Thymus (tissue), 11 donors: ENCODE measurements at regions not wholly inside any gene's neighbourhood (a gene's known extent, or its start where the extent isn't known, plus 50 kb on each side); places are given as distances from the start of the nearest gene placed in this dataset.

Experiments used
- DNase-seq, 9 donors: peaks; one replicate each; pipeline ENCODE4 v3.0.0-alpha.2; 2013; ENCODE audit warnings: low spot score in 9 of 9, low read depth in 6 of 9, missing footprints in 1 of 9
- H3K27ac ChIP-seq, 2 donors: one replicate each; pipeline ENCODE4 v1.5.1; 2013; ENCODE audit warnings: control low read depth in 1 of 2, low read depth in 1 of 2, low read length in 1 of 2, mild to moderate bottlenecking in 1 of 2, moderate library complexity in 1 of 2
- H3K27me3 ChIP-seq, 2 donors: one replicate each; pipeline ENCODE4 v1.5.1; 2013; ENCODE audit warnings: low read length in 1 of 2; ENCODE audit not compliant: control insufficient read depth in 2 of 2, insufficient read depth in 1 of 2
- H3K36me3 ChIP-seq, 2 donors: one replicate each; pipeline ENCODE4 v1.5.1; 2013; ENCODE audit warnings: low read length in 1 of 2, mild to moderate bottlenecking in 1 of 2, moderate library complexity in 1 of 2; ENCODE audit not compliant: control insufficient read depth in 2 of 2, insufficient read depth in 2 of 2
- H3K4me1 ChIP-seq, 2 donors: one replicate each; pipeline ENCODE4 v1.5.1; 2013; ENCODE audit warnings: low read length in 2 of 2; ENCODE audit not compliant: control insufficient read depth in 2 of 2, insufficient read depth in 2 of 2
- H3K4me3 ChIP-seq, 2 donors: one replicate each; pipeline ENCODE4 v1.5.1; 2013; ENCODE audit warnings: low read length in 2 of 2, control low read depth in 1 of 2, mild to moderate bottlenecking in 1 of 2
- H3K9me3 ChIP-seq, 2 donors: one replicate each; pipeline ENCODE4 v1.5.1; 2013; ENCODE audit warnings: low read length in 1 of 2, mild to moderate bottlenecking in 1 of 2; ENCODE audit not compliant: control insufficient read depth in 2 of 2, insufficient read depth in 1 of 2
- WGBS: extraction: QIAGEN DNeasy Blood & Tissue Kit; methylation state at CpG from one replicate; pipeline ENCODE4 v1.1.7; 2013; 5-methylcytosine and 5-hydroxymethylcytosine counted together
- donor health status: healthy.

GRCh38 chr6:159623156-159623555, 69.9 kb downstream of the SOD2 start:
- no peaks in the 10 kb centered on the region for H3K9me3 ChIP-seq
- H3K27ac ChIP-seq, result no peak overlapping the region
- no peak for DNase-seq
- no peaks in the 10 kb centered on the region for H3K36me3 ChIP-seq
- H3K27me3 ChIP-seq, result no peaks in the 10 kb centered on the region
- no peak overlapping the region for H3K4me3 ChIP-seq
- 99% methylated on average over 5 of the region's 5 CpGs for WGBS
- H3K4me1 ChIP-seq, result no peaks in the 10 kb centered on the region

- Histone ChIP-seq H3K4me1 (no peaks in the 10 kb centered on the region), H3K36me3 (no peaks in the 10 kb centered on the region), H3K27ac (no peak overlapping the region), H3K27me3 (no peaks in the 10 kb centered on the region), H3K4me3 (no peak overlapping the region), H3K9me3 (peaks cover 0 to 4% of the 10 kb centered on the region in 2 donors)
- no peak for DNase-seq
- 89% methylated on average over 1 of the region's 1 CpG for WGBS
Measured at GRCh38 chr6:159620947-159621346, 72.1 kb downstream of the SOD2 start.

GRCh38 chr6:159617444-159617843, 75.6 kb downstream of the SOD2 start:
- Histone ChIP-seq H3K27me3 (no peaks in the 10 kb centered on the region), H3K9me3 (peaks cover 0 to 4% of the 10 kb centered on the region in 2 donors), H3K4me1 (no peaks in the 10 kb centered on the region), H3K4me3 (no peak overlapping the region), H3K36me3 (no peaks in the 10 kb centered on the region), H3K27ac (no peak overlapping the region)
- 98% methylated on average over 1 of the region's 1 CpG for WGBS
- DNase-seq, result no peak

- Histone ChIP-seq H3K9me3 (peaks cover 0 to 4% of the 10 kb centered on the region in 2 donors), H3K36me3 (no peaks in the 10 kb centered on the region), H3K4me3 (no peak overlapping the region), H3K27me3 (no peaks in the 10 kb centered on the region), H3K27ac (no peak overlapping the region), H3K4me1 (no peaks in the 10 kb centered on the region)
- DNase-seq, result no peak
- WGBS, result 89% methylated on average over 2 of the region's 2 CpGs
Measured at GRCh38 chr6:159616456-159616855, 76.6 kb downstream of the SOD2 start.

- Histone ChIP-seq H3K27me3 (no peaks in the 10 kb centered on the region), H3K36me3 (no peaks in the 10 kb centered on the region), H3K27ac (no peak overlapping the region), H3K4me3 (no peak overlapping the region), H3K4me1 (no peaks in the 10 kb centered on the region), H3K9me3 (peaks cover 0 to 4% of the 10 kb centered on the region in 2 donors)
- DNase-seq, result no peak
- WGBS, result 80% methylated on average over 3 of the region's 3 CpGs
Measured at GRCh38 chr6:159615918-159616317, 77.1 kb downstream of the SOD2 start.

- H3K9me3 ChIP-seq, result no peaks in the 10 kb centered on the region
- no peak overlapping the region for H3K4me3 ChIP-seq
- DNase-seq, result no peak
- H3K36me3 ChIP-seq, result no peaks in the 10 kb centered on the region
- WGBS, result 93% methylated on average over 6 of the region's 6 CpGs
- no peaks in the 10 kb centered on the region for H3K27me3 ChIP-seq
- H3K27ac ChIP-seq, result no peak overlapping the region
- H3K4me1 ChIP-seq, result no peaks in the 10 kb centered on the region
Measured at GRCh38 chr6:159610881-159611280, 82.2 kb downstream of the SOD2 start.

GRCh38 chr6:159609652-159610178, 83.3 kb downstream of the SOD2 start:
- Histone ChIP-seq H3K27me3 (no peaks in the 10 kb centered on the region), H3K27ac (no peak overlapping the region), H3K4me3 (no peak overlapping the region), H3K36me3 (no peaks in the 10 kb centered on the region), H3K4me1 (no peaks in the 10 kb centered on the region), H3K9me3 (no peaks in the 10 kb centered on the region)
- WGBS, result 84% methylated on average over 2 of the region's 2 CpGs
- DNase-seq, result no peak

- Histone ChIP-seq H3K27ac (no peak overlapping the region), H3K36me3 (no peaks in the 10 kb centered on the region), H3K9me3 (no peaks in the 10 kb centered on the region), H3K4me3 (no peak overlapping the region), H3K4me1 (no peaks in the 10 kb centered on the region), H3K27me3 (no peaks in the 10 kb centered on the region)
- DNase-seq, result no peak
- 74% methylated on average over 6 of the region's 6 CpGs for WGBS
Measured at GRCh38 chr6:159608961-159609651, 83.9 kb downstream of the SOD2 start.

- no peak for DNase-seq
- H3K4me3 ChIP-seq, result no peak overlapping the region
- no peak overlapping the region for H3K27ac ChIP-seq
- peaks cover 0 to 5% of the 10 kb centered on the region in 2 donors for H3K27me3 ChIP-seq
- 91% methylated on average over 2 of the region's 2 CpGs for WGBS
- H3K36me3 ChIP-seq, result no peaks in the 10 kb centered on the region
- no peaks in the 10 kb centered on the region for H3K9me3 ChIP-seq
- H3K4me1 ChIP-seq, result no peaks in the 10 kb centered on the region
Measured at GRCh38 chr6:159606786-159607185, 86.3 kb downstream of the SOD2 start.
